ENCODE measurements at regions not wholly inside any gene's neighbourhood (a gene's known extent, or its start where the extent isn't known, plus 50 kb on each side); places are given as distances from the start of the nearest gene placed in this dataset.

GRCh38 chr9:134522502-134522848 lies 119.1 kb upstream of the COL5A1 start:
- Histone ChIP-seq H3K27me3 (replicated peaks in 2 of 5; ENCODE audit: control insufficient read depth in 4 of 5, insufficient read depth in 5 of 5, low read length in 4 of 5) (no peaks in the 10 kb centered on the region), H3K4me3 (ENCODE audit: control insufficient read depth in 1 of 7, extremely low read depth in 1 of 7, insufficient read depth in 4 of 7, low read depth in 2 of 7, low read length in 6 of 7) (no peak overlapping the region), H3K36me3 (ENCODE audit: control insufficient read depth in 4 of 4, insufficient read depth in 4 of 4, low read length in 3 of 4) (no peaks in the 10 kb centered on the region), H3K27ac (ENCODE audit: insufficient read depth in 1 of 2, low read depth in 1 of 2, low read length in 2 of 2, poor library complexity in 1 of 2, severe bottlenecking in 2 of 2) (no peak overlapping the region), H3K9me3 (ENCODE audit: control extremely low read depth in 1 of 5, control insufficient read depth in 4 of 5, insufficient read depth in 2 of 5, low read depth in 1 of 5, low read length in 4 of 5) (peaks cover 0 to 3% (median 0%) of the 10 kb centered on the region in 5 experiments), H3K4me1 (ENCODE audit: control extremely low read depth in 1 of 4, control insufficient read depth in 4 of 4, insufficient read depth in 4 of 4, low read length in 3 of 4) (peaks cover 0 to 7% (median 0%) of the 10 kb centered on the region in 4 experiments)
- WGBS (ENCODE audit: insufficient coverage): 88% methylated on average over 3 of the region's 7 CpGs
- ChIA-PET CTCF (no interaction called here), POLR2A (no interaction called here)
- no peak for DNase-seq

GRCh38 chr9:134522976-134523375 lies 118.6 kb upstream of the COL5A1 start:
- ChIA-PET CTCF (no interaction called here), POLR2A (no interaction called here)
- H3K9me3 ChIP-seq (ENCODE audit: control extremely low read depth in 1 of 5, control insufficient read depth in 4 of 5, insufficient read depth in 2 of 5, low read depth in 1 of 5, low read length in 4 of 5): peaks cover 0 to 3% (median 1%) of the 10 kb centered on the region in 5 experiments
- no peaks in the 10 kb centered on the region for H3K27me3 ChIP-seq (replicated peaks in 2 of 5; ENCODE audit: control insufficient read depth in 4 of 5, insufficient read depth in 5 of 5, low read length in 4 of 5)
- H3K4me1 ChIP-seq (ENCODE audit: control extremely low read depth in 1 of 4, control insufficient read depth in 4 of 4, insufficient read depth in 4 of 4, low read length in 3 of 4): peaks cover 0 to 7% (median 0%) of the 10 kb centered on the region in 4 experiments
- WGBS (ENCODE audit: insufficient coverage): 95% methylated on average over 8 of the region's 11 CpGs
- DNase-seq: no peak
- no peak overlapping the region for H3K4me3 ChIP-seq (ENCODE audit: control insufficient read depth in 1 of 7, extremely low read depth in 1 of 7, insufficient read depth in 4 of 7, low read depth in 2 of 7, low read length in 6 of 7)
- H3K27ac ChIP-seq (ENCODE audit: insufficient read depth in 1 of 2, low read depth in 1 of 2, low read length in 2 of 2, poor library complexity in 1 of 2, severe bottlenecking in 2 of 2): no peak overlapping the region
- no peaks in the 10 kb centered on the region for H3K36me3 ChIP-seq (ENCODE audit: control insufficient read depth in 4 of 4, insufficient read depth in 4 of 4, low read length in 3 of 4)

- Histone ChIP-seq H3K27ac (ENCODE audit: insufficient read depth in 1 of 2, low read depth in 1 of 2, low read length in 2 of 2, poor library complexity in 1 of 2, severe bottlenecking in 2 of 2) (no peak overlapping the region), H3K4me3 (ENCODE audit: control insufficient read depth in 1 of 7, extremely low read depth in 1 of 7, insufficient read depth in 4 of 7, low read depth in 2 of 7, low read length in 6 of 7) (no peak overlapping the region), H3K4me1 (ENCODE audit: control extremely low read depth in 1 of 4, control insufficient read depth in 4 of 4, insufficient read depth in 4 of 4, low read length in 3 of 4) (peaks cover 0 to 7% (median 0%) of the 10 kb centered on the region in 4 experiments), H3K9me3 (ENCODE audit: control extremely low read depth in 1 of 5, control insufficient read depth in 4 of 5, insufficient read depth in 2 of 5, low read depth in 1 of 5, low read length in 4 of 5) (peaks cover 0 to 7% (median 4%) of the 10 kb centered on the region in 5 experiments), H3K27me3 (replicated peaks in 2 of 5; ENCODE audit: control insufficient read depth in 4 of 5, insufficient read depth in 5 of 5, low read length in 4 of 5) (no peaks in the 10 kb centered on the region), H3K36me3 (ENCODE audit: control insufficient read depth in 4 of 4, insufficient read depth in 4 of 4, low read length in 3 of 4) (no peaks in the 10 kb centered on the region)
- CTCF ChIA-PET: no interaction called here
- POLR2A ChIA-PET: no interaction called here
- 96% methylated on average over 21 of the region's 26 CpGs for WGBS (ENCODE audit: insufficient coverage)
- DNase-seq: no peak
Observed at GRCh38 chr9:134525070-134525815, 116.4 kb upstream of the COL5A1 start.

GRCh38 chr9:134525841-134526583 lies 115.6 kb upstream of the COL5A1 start:
- ChIA-PET POLR2A (no interaction called here), CTCF (no interaction called here)
- Histone ChIP-seq H3K27me3 (replicated peaks in 2 of 5; ENCODE audit: control insufficient read depth in 4 of 5, insufficient read depth in 5 of 5, low read length in 4 of 5) (no peaks in the 10 kb centered on the region), H3K4me3 (ENCODE audit: control insufficient read depth in 1 of 7, extremely low read depth in 1 of 7, insufficient read depth in 4 of 7, low read depth in 2 of 7, low read length in 6 of 7) (no peak overlapping the region), H3K27ac (ENCODE audit: insufficient read depth in 1 of 2, low read depth in 1 of 2, low read length in 2 of 2, poor library complexity in 1 of 2, severe bottlenecking in 2 of 2) (no peak overlapping the region), H3K4me1 (ENCODE audit: control extremely low read depth in 1 of 4, control insufficient read depth in 4 of 4, insufficient read depth in 4 of 4, low read length in 3 of 4) (peaks cover 0 to 7% (median 0%) of the 10 kb centered on the region in 4 experiments), H3K36me3 (ENCODE audit: control insufficient read depth in 4 of 4, insufficient read depth in 4 of 4, low read length in 3 of 4) (no peaks in the 10 kb centered on the region), H3K9me3 (ENCODE audit: control extremely low read depth in 1 of 5, control insufficient read depth in 4 of 5, insufficient read depth in 2 of 5, low read depth in 1 of 5, low read length in 4 of 5) (peaks cover 2 to 14% (median 6%) of the 10 kb centered on the region in 5 experiments)
- no peak for DNase-seq
- 93% methylated on average over 26 of the region's 26 CpGs for WGBS (ENCODE audit: insufficient coverage)

- CTCF ChIA-PET: interaction anchor here (1.6 kb wide), 1 partner anchor 68 kb away, joined by 3 read pairs; no protein-coding TSS in a partner anchor
- peaks cover 0 to 5% (median 0%) of the 10 kb centered on the region in 4 experiments for H3K4me1 ChIP-seq (ENCODE audit: control extremely low read depth in 1 of 4, control insufficient read depth in 4 of 4, insufficient read depth in 4 of 4, low read length in 3 of 4)
- no peak overlapping the region for H3K27ac ChIP-seq (ENCODE audit: insufficient read depth in 1 of 2, low read depth in 1 of 2, low read length in 2 of 2, poor library complexity in 1 of 2, severe bottlenecking in 2 of 2)
- 96% methylated on average over 17 of the region's 19 CpGs for WGBS (ENCODE audit: insufficient coverage)
- H3K9me3 ChIP-seq (ENCODE audit: control extremely low read depth in 1 of 5, control insufficient read depth in 4 of 5, insufficient read depth in 2 of 5, low read depth in 1 of 5, low read length in 4 of 5): peaks cover 2 to 16% (median 6%) of the 10 kb centered on the region in 5 experiments
- POLR2A ChIA-PET: interaction anchor here (0.6 to 0.7 kb wide), 2 partner anchors 11 to 164 kb away, joined by 3 read pairs; no protein-coding TSS in a partner anchor
- H3K36me3 ChIP-seq (ENCODE audit: control insufficient read depth in 4 of 4, insufficient read depth in 4 of 4, low read length in 3 of 4): no peaks in the 10 kb centered on the region
- no peaks in the 10 kb centered on the region for H3K27me3 ChIP-seq (replicated peaks in 2 of 5; ENCODE audit: control insufficient read depth in 4 of 5, insufficient read depth in 5 of 5, low read length in 4 of 5)
- no peak for DNase-seq
- no peak overlapping the region for H3K4me3 ChIP-seq (ENCODE audit: control insufficient read depth in 1 of 7, extremely low read depth in 1 of 7, insufficient read depth in 4 of 7, low read depth in 2 of 7, low read length in 6 of 7)
Observed at GRCh38 chr9:134526584-134527477, 114.8 kb upstream of the COL5A1 start.

- Histone ChIP-seq H3K9me3 (ENCODE audit: control extremely low read depth in 1 of 5, control insufficient read depth in 4 of 5, insufficient read depth in 2 of 5, low read depth in 1 of 5, low read length in 4 of 5) (peaks cover 2 to 20% (median 6%) of the 10 kb centered on the region in 5 experiments), H3K4me1 (ENCODE audit: control extremely low read depth in 1 of 4, control insufficient read depth in 4 of 4, insufficient read depth in 4 of 4, low read length in 3 of 4) (no peaks in the 10 kb centered on the region), H3K4me3 (ENCODE audit: control insufficient read depth in 1 of 7, extremely low read depth in 1 of 7, insufficient read depth in 4 of 7, low read depth in 2 of 7, low read length in 6 of 7) (no peak overlapping the region), H3K36me3 (ENCODE audit: control insufficient read depth in 4 of 4, insufficient read depth in 4 of 4, low read length in 3 of 4) (no peaks in the 10 kb centered on the region), H3K27ac (ENCODE audit: insufficient read depth in 1 of 2, low read depth in 1 of 2, low read length in 2 of 2, poor library complexity in 1 of 2, severe bottlenecking in 2 of 2) (no peak overlapping the region), H3K27me3 (replicated peaks in 2 of 5; ENCODE audit: control insufficient read depth in 4 of 5, insufficient read depth in 5 of 5, low read length in 4 of 5) (peaks cover 0 to 2% (median 0%) of the 10 kb centered on the region in 5 experiments)
- CTCF ChIA-PET: no interaction called here
- DNase-seq: no peak
- POLR2A ChIA-PET: no interaction called here
Observed at GRCh38 chr9:134530724-134531123, 110.9 kb upstream of the COL5A1 start.
